GM21381 (cell line): ENCODE measurements at regions not wholly inside any gene's neighbourhood (a gene's known extent, or its start where the extent isn't known, plus 50 kb on each side); places are given as distances from the start of the nearest gene placed in this dataset.

Experiments used
- ATAC-seq: cut with Tn5 transposase; IDR thresholded peaks from one replicate; pipeline ENCODE4 v1.9.1; 2021; ENCODE audit warnings: mild to moderate bottlenecking, moderate library complexity; ENCODE audit not compliant: unreplicated experiment

- ATAC-seq: no peak
Measured at GRCh38 chr4:122555216-122555615, 65.7 kb downstream of the IL21 start.

- ATAC-seq: no peak
Measured at GRCh38 chr4:122553432-122553831, 67.4 kb downstream of the IL21 start.

GRCh38 chr4:122552898-122553297 is 68.0 kb downstream of the IL21 start:
- no peak for ATAC-seq

GRCh38 chr4:122548886-122549630 is 71.8 kb downstream of the IL21 start:
- no peak for ATAC-seq

- ATAC-seq: no peak
Measured at GRCh38 chr4:122548452-122548851, 72.4 kb downstream of the IL21 start.

- ATAC-seq: peak; percentile 69
Measured at GRCh38 chr4:122542411-122543236, 78.2 kb downstream of the IL21 start.

- ATAC-seq: peak; percentile 12
Measured at GRCh38 chr4:122541996-122542395, 78.9 kb downstream of the IL21 start.

GRCh38 chr4:122540838-122541237 is 80.0 kb downstream of the IL21 start:
- no peak for ATAC-seq

- no peak for ATAC-seq
Measured at GRCh38 chr4:122539861-122540465, 80.9 kb downstream of the IL21 start.

GRCh38 chr4:122537388-122538135 is 81.0 kb upstream of the IL2 start:
- ATAC-seq: no peak

GRCh38 chr4:122536001-122536400 is 79.5 kb upstream of the IL2 start:
- no peak for ATAC-seq

GRCh38 chr4:122534776-122535175 is 78.3 kb upstream of the IL2 start:
- no peak for ATAC-seq

- ATAC-seq: no peak
Measured at GRCh38 chr4:122533841-122534240, 77.3 kb upstream of the IL2 start.

- no peak for ATAC-seq
Measured at GRCh38 chr4:122532766-122533165, 76.2 kb upstream of the IL2 start.

GRCh38 chr4:122531514-122531913 is 75.0 kb upstream of the IL2 start:
- ATAC-seq: no peak

- no peak for ATAC-seq
Measured at GRCh38 chr4:122531038-122531437, 74.5 kb upstream of the IL2 start.

- no peak for ATAC-seq
Measured at GRCh38 chr4:122528879-122529278, 72.4 kb upstream of the IL2 start.

GRCh38 chr4:122525865-122526264 is 69.3 kb upstream of the IL2 start:
- no peak for ATAC-seq

- ATAC-seq: no peak
Measured at GRCh38 chr4:122524176-122524575, 67.7 kb upstream of the IL2 start.

GRCh38 chr4:122522944-122523343 is 66.4 kb upstream of the IL2 start:
- ATAC-seq: no peak

GRCh38 chr4:122517345-122517744 is 60.8 kb upstream of the IL2 start:
- no peak for ATAC-seq
